ENCODE measurements at regions not wholly inside any gene's neighbourhood (a gene's known extent, or its start where the extent isn't known, plus 50 kb on each side); places are given as distances from the start of the nearest gene placed in this dataset.
"Not testable (repeated sequence)": the region's sequence is repeated elsewhere in the genome, so short reads cannot be mapped to it uniquely, and the experiment has no call there.

DNA sequence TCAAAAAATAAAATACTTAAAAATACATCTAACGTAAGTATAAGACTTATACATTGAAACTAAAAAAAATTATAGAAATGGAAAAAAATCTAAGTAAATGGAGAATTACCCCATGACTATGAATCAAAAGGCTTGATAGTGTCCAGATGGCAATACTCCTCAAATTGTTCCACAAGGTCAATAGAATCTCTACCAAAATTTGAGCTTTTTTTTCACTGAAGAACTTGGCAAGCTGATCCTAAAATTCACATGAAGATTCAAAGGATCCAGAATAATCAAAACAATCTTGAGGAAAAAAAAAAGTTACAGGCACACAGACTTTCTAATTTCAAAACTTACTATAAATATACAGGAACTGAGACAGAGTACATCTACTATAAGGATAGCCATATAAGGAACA, 448.4 kb upstream of the CDH11 start:
- no peaks in the 10 kb centered on the region for H3K9me3 ChIP-seq (ENCODE audit: control insufficient read depth, low read depth, low read length)
- H3K27ac ChIP-seq (ENCODE audit: low read length): no peak overlapping the region
- H3K9ac ChIP-seq (ENCODE audit: low read length): no peak overlapping the region
- no peaks in the 10 kb centered on the region for H3K27me3 ChIP-seq (ENCODE audit: control insufficient read depth, insufficient read depth, low read length)
- H3K4me1 ChIP-seq (ENCODE audit: control insufficient read depth, low read depth, low read length): no peaks in the 10 kb centered on the region
- no peak overlapping the region for H3K4me3 ChIP-seq (ENCODE audit: low read length)
- H3K36me3 ChIP-seq (ENCODE audit: control insufficient read depth, low read depth, low read length): no peaks in the 10 kb centered on the region

DNA sequence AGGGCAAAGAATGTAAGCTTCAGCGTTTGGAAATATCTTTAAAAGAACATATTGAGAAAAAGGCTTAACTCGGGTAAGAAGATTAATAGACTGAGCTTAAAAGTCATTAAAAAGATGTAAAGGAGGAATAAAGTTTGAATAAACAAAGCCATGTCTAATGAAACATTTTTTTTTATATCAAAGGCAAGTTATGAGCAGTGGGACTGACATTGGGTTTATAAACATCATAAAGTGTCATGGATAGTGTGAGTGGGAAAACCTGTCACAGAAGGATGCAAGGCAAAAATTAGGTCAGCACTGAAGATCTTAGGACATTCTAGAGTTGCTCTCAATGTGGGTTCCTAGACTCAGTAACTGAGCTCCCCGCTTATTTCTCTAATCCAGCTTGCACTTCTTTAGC, 438.0 kb upstream of the CDH11 start:
- Histone ChIP-seq H3K4me1 (ENCODE audit: control insufficient read depth, low read depth, low read length) (no peaks in the 10 kb centered on the region), H3K27me3 (ENCODE audit: control insufficient read depth, insufficient read depth, low read length) (no peaks in the 10 kb centered on the region), H3K9me3 (ENCODE audit: control insufficient read depth, low read depth, low read length) (no peaks in the 10 kb centered on the region), H3K27ac (ENCODE audit: low read length) (no peak overlapping the region), H3K36me3 (ENCODE audit: control insufficient read depth, low read depth, low read length) (no peaks in the 10 kb centered on the region), H3K4me3 (ENCODE audit: low read length) (no peak overlapping the region), H3K9ac (ENCODE audit: low read length) (no peak overlapping the region)

- not testable (repeated sequence) for H3K36me3 ChIP-seq (ENCODE audit: control insufficient read depth, low read depth, low read length); H3K27me3 ChIP-seq (ENCODE audit: control insufficient read depth, insufficient read depth, low read length); H3K27ac ChIP-seq (ENCODE audit: low read length); H3K4me3 ChIP-seq (ENCODE audit: low read length); H3K9me3 ChIP-seq (ENCODE audit: control insufficient read depth, low read depth, low read length); H3K9ac ChIP-seq (ENCODE audit: low read length)
- H3K4me1 ChIP-seq (ENCODE audit: control insufficient read depth, low read depth, low read length): peaks cover 27% of the 10 kb centered on the region
Observed at GRCh38 chr16:65549689-65550088, 427.8 kb upstream of the CDH11 start.

DNA sequence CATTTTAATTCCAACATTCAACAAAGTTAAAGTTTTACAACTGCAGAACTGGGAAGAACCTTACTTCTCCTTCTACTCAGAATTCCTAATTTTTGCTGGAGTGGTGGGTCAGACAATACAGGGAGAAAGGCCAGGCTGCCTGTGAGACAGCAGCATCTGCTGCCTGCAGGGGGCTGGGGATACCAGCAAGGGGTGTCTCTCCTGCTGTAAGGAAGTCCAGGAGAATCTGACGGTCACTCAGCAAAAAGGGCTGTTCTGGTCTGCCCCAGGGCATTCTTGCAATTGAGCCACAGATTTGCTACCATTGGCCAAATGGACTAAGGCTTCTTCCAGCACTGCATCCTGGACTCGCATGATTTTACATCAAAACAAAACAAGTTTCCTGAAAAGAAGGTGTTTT, 426.6 kb upstream of the CDH11 start:
- Histone ChIP-seq H3K9ac (ENCODE audit: low read length) (no peak overlapping the region), H3K4me1 (ENCODE audit: control insufficient read depth, low read depth, low read length) (peaks cover 27% of the 10 kb centered on the region), H3K4me3 (ENCODE audit: low read length) (no peak overlapping the region), H3K27ac (ENCODE audit: low read length) (no peak overlapping the region), H3K27me3 (ENCODE audit: control insufficient read depth, insufficient read depth, low read length) (no peaks in the 10 kb centered on the region), H3K9me3 (ENCODE audit: control insufficient read depth, low read depth, low read length) (peaks cover 5% of the 10 kb centered on the region), H3K36me3 (ENCODE audit: control insufficient read depth, low read depth, low read length) (no peaks in the 10 kb centered on the region)

- H3K27ac ChIP-seq (ENCODE audit: low read length): no peak overlapping the region
- H3K9me3 ChIP-seq (ENCODE audit: control insufficient read depth, low read depth, low read length): peaks cover 5% of the 10 kb centered on the region
- no peak overlapping the region for H3K9ac ChIP-seq (ENCODE audit: low read length)
- H3K36me3 ChIP-seq (ENCODE audit: control insufficient read depth, low read depth, low read length): no peaks in the 10 kb centered on the region
- H3K4me3 ChIP-seq (ENCODE audit: low read length): no peak overlapping the region
- H3K4me1 ChIP-seq (ENCODE audit: control insufficient read depth, low read depth, low read length): peaks cover 27% of the 10 kb centered on the region
- no peaks in the 10 kb centered on the region for H3K27me3 ChIP-seq (ENCODE audit: control insufficient read depth, insufficient read depth, low read length)
Observed at GRCh38 chr16:65547772-65548446, 426.0 kb upstream of the CDH11 start.

GRCh38 chr16:65546353-65546791, 424.5 kb upstream of the CDH11 start:
- no peaks in the 10 kb centered on the region for H3K36me3 ChIP-seq (ENCODE audit: control insufficient read depth, low read depth, low read length)
- no peak overlapping the region for H3K27ac ChIP-seq (ENCODE audit: low read length)
- no peak overlapping the region for H3K4me3 ChIP-seq (ENCODE audit: low read length)
- no peaks in the 10 kb centered on the region for H3K27me3 ChIP-seq (ENCODE audit: control insufficient read depth, insufficient read depth, low read length)
- no peak overlapping the region for H3K9ac ChIP-seq (ENCODE audit: low read length)
- peaks cover 27% of the 10 kb centered on the region for H3K4me1 ChIP-seq (ENCODE audit: control insufficient read depth, low read depth, low read length)
- peaks cover 5% of the 10 kb centered on the region for H3K9me3 ChIP-seq (ENCODE audit: control insufficient read depth, low read depth, low read length)

GRCh38 chr16:65545413-65545956, 423.6 kb upstream of the CDH11 start:
- H3K36me3 ChIP-seq (ENCODE audit: control insufficient read depth, low read depth, low read length): no peaks in the 10 kb centered on the region
- no peaks in the 10 kb centered on the region for H3K27me3 ChIP-seq (ENCODE audit: control insufficient read depth, insufficient read depth, low read length)
- no peak overlapping the region for H3K4me3 ChIP-seq (ENCODE audit: low read length)
- H3K27ac ChIP-seq (ENCODE audit: low read length): no peak overlapping the region
- peaks cover 3% of the 10 kb centered on the region for H3K9me3 ChIP-seq (ENCODE audit: control insufficient read depth, low read depth, low read length)
- H3K9ac ChIP-seq (ENCODE audit: low read length): no peak overlapping the region
- H3K4me1 ChIP-seq (ENCODE audit: control insufficient read depth, low read depth, low read length): peaks cover 27% of the 10 kb centered on the region

- Histone ChIP-seq H3K4me3 (ENCODE audit: low read length) (no peak overlapping the region), H3K9ac (ENCODE audit: low read length) (no peak overlapping the region), H3K36me3 (ENCODE audit: control insufficient read depth, low read depth, low read length) (no peaks in the 10 kb centered on the region), H3K4me1 (ENCODE audit: control insufficient read depth, low read depth, low read length) (peaks cover 27% of the 10 kb centered on the region), H3K27ac (ENCODE audit: low read length) (no peak overlapping the region), H3K9me3 (ENCODE audit: control insufficient read depth, low read depth, low read length) (no peaks in the 10 kb centered on the region), H3K27me3 (ENCODE audit: control insufficient read depth, insufficient read depth, low read length) (no peaks in the 10 kb centered on the region)
Observed at GRCh38 chr16:65543781-65544740, 422.2 kb upstream of the CDH11 start.

DNA sequence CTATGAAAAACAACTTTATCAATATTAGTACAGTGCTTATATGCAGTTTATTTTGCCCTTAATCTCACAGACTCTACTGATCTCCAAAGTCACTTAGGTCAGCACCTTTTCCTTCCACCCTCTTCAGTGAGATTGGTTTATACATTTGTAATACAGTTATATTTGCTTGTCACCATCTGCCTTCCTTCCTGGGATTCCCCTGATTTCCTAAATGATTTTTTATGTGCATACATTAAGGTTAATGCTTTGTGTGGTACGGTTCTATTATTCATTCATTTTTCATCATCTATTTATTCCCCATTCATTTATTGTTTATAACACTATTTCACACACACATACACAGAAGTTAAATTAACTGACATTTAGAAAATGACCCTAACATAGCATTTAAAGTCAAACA, 419.8 kb upstream of the CDH11 start:
- Histone ChIP-seq H3K36me3 (ENCODE audit: control insufficient read depth, low read depth, low read length) (no peaks in the 10 kb centered on the region), H3K9ac (ENCODE audit: low read length) (no peak overlapping the region), H3K27me3 (ENCODE audit: control insufficient read depth, insufficient read depth, low read length) (no peaks in the 10 kb centered on the region), H3K4me1 (ENCODE audit: control insufficient read depth, low read depth, low read length) (peaks cover 5% of the 10 kb centered on the region), H3K4me3 (ENCODE audit: low read length) (no peak overlapping the region), H3K9me3 (ENCODE audit: control insufficient read depth, low read depth, low read length) (no peaks in the 10 kb centered on the region), H3K27ac (ENCODE audit: low read length) (no peak overlapping the region)

DNA sequence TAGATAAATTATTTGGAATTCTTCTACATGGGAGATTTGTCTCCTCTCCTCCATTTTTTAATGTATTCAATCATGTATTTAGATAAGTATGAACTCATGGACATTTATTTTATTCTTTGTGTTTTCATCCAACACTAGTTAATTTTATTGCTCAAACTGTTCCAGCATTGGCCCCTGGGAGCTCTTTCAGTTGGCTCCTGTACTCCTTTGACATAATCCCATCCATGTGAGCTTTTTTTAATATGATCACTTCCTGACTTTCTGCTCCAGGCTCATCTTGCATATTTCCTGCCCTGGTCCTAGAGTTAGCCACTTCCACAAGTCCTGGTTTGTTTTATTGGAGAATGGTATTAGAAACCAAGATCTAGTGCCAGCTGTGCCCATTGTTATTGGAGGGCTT, 419.0 kb upstream of the CDH11 start:
- H3K27me3 ChIP-seq (ENCODE audit: control insufficient read depth, insufficient read depth, low read length): no peaks in the 10 kb centered on the region
- no peak overlapping the region for H3K27ac ChIP-seq (ENCODE audit: low read length)
- no peaks in the 10 kb centered on the region for H3K9me3 ChIP-seq (ENCODE audit: control insufficient read depth, low read depth, low read length)
- no peaks in the 10 kb centered on the region for H3K36me3 ChIP-seq (ENCODE audit: control insufficient read depth, low read depth, low read length)
- no peak overlapping the region for H3K9ac ChIP-seq (ENCODE audit: low read length)
- H3K4me3 ChIP-seq (ENCODE audit: low read length): no peak overlapping the region
- no peaks in the 10 kb centered on the region for H3K4me1 ChIP-seq (ENCODE audit: control insufficient read depth, low read depth, low read length)

DNA sequence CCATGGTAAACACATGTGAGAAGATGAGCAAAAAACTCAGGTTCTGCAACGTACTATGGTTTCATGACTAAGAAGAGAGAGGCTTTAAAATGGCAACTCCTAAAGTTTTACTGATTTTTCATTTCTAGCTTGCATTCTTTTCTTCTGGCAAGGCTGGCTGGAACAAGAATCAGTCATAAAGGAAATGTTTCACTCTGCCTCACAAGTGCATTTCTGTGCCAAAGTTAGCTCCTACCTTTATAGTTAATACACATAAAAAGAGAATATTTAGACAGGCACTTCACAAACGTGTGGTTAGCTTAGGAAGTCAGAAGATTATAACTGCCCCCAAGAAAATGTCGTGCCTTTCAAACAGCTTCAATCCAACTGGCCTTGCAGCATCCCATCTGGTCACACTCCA, 417.1 kb upstream of the CDH11 start:
- H3K9me3 ChIP-seq (ENCODE audit: control insufficient read depth, low read depth, low read length): no peaks in the 10 kb centered on the region
- H3K9ac ChIP-seq (ENCODE audit: low read length): no peak overlapping the region
- H3K27me3 ChIP-seq (ENCODE audit: control insufficient read depth, insufficient read depth, low read length): no peaks in the 10 kb centered on the region
- no peaks in the 10 kb centered on the region for H3K4me1 ChIP-seq (ENCODE audit: control insufficient read depth, low read depth, low read length)
- H3K4me3 ChIP-seq (ENCODE audit: low read length): no peak overlapping the region
- H3K27ac ChIP-seq (ENCODE audit: low read length): no peak overlapping the region
- no peaks in the 10 kb centered on the region for H3K36me3 ChIP-seq (ENCODE audit: control insufficient read depth, low read depth, low read length)
